DOHH2 (cell line): ENCODE measurements at regions not wholly inside any gene's neighbourhood (a gene's known extent, or its start where the extent isn't known, plus 50 kb on each side); places are given as distances from the start of the nearest gene placed in this dataset.

Experiments used
- EZH2phosphoT487 ChIP-seq: fragments of 200-600 bp; sonication (generic); IDR thresholded peaks from 2 replicates; pipeline ENCODE4 v1.6.1; 2017; ENCODE audit warnings: borderline replicate concordance, mild to moderate bottlenecking, antibody characterized with exemption, low read length, moderate library complexity, mixed read lengths
- TF ChIP-seq, protein P1 (sequence below): fragments of 200-600 bp; sonication (generic); IDR thresholded peaks from one replicate; pipeline ENCODE4 v1.5.1; 2014; ENCODE audit warnings: antibody characterized with exemption, mild to moderate bottlenecking, low read depth, low read length; ENCODE audit not compliant: poor library complexity, severe bottlenecking

- TF ChIP-seq, protein P1, sequence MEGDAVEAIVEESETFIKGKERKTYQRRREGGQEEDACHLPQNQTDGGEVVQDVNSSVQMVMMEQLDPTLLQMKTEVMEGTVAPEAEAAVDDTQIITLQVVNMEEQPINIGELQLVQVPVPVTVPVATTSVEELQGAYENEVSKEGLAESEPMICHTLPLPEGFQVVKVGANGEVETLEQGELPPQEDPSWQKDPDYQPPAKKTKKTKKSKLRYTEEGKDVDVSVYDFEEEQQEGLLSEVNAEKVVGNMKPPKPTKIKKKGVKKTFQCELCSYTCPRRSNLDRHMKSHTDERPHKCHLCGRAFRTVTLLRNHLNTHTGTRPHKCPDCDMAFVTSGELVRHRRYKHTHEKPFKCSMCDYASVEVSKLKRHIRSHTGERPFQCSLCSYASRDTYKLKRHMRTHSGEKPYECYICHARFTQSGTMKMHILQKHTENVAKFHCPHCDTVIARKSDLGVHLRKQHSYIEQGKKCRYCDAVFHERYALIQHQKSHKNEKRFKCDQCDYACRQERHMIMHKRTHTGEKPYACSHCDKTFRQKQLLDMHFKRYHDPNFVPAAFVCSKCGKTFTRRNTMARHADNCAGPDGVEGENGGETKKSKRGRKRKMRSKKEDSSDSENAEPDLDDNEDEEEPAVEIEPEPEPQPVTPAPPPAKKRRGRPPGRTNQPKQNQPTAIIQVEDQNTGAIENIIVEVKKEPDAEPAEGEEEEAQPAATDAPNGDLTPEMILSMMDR = no peak
- no peak for TF ChIP-seq EZH2phosphoT487
These were observed 565.7 kb downstream of the TCERG1L start for GRCh38 chr10:130745821-130746220.
